RWPE1 (cell line): ENCODE measurements at regions not wholly inside any gene's neighbourhood (a gene's known extent, or its start where the extent isn't known, plus 50 kb on each side); places are given as distances from the start of the nearest gene placed in this dataset.
"Not testable (repeated sequence)": the region's sequence is repeated elsewhere in the genome, so short reads cannot be mapped to it uniquely, and the experiment has no call there.

Source experiments
- CTCF ChIA-PET: fragments of 350-600 bp; sonication (Branson Sonifier 250); formaldehyde crosslinking; extraction: SDS; loops from one replicate; lab custom pipeline; 2021; lab: Yijun Ruan, JAX
- POLR2A ChIA-PET: fragments of 400-600 bp; formaldehyde crosslinking; extraction: SDS; loops from one replicate; lab custom pipeline; 2020; ENCODE audit warnings: antibody characterized with exemption; ENCODE audit not compliant: low non-redundant PET; lab: Yijun Ruan, JAX
- DNase-seq: peaks from one replicate; pipeline ENCODE4 v3.0.0; 2012; ENCODE audit warnings: low spot score
- H3K27ac ChIP-seq: fragments of 450-650 bp; 2 replicates; pipeline ENCODE4 v1.5.1; 2017
- CTCF ChIP-seq: fragments of 450-650 bp; conservative IDR thresholded peaks from 2 replicates; pipeline ENCODE4 v1.5.1; 2017; ENCODE audit warnings: low read depth, mild to moderate bottlenecking

GRCh38 chr9:38243993-38244392, 148.5 kb upstream of the ALDH1B1 start:
- DNase-seq, result no peak
- ChIA-PET CTCF (interaction anchor here (0.7 to 1.1 kb wide), 4 partner anchors 136 to 335 kb away, joined by 3 to 4 read pairs (median 3); no protein-coding TSS in a partner anchor), POLR2A (no interaction called here)
- TF ChIP-seq CTCF, result no peak
- H3K27ac ChIP-seq, result no peak overlapping the region

- H3K27ac ChIP-seq, CTCF ChIA-PET, DNase-seq, POLR2A ChIA-PET: not testable (repeated sequence)
Measured at GRCh38 chr9:38242151-38242550, 150.4 kb upstream of the ALDH1B1 start.

GRCh38 chr9:38240051-38240450, 152.5 kb upstream of the ALDH1B1 start:
- no peak for TF ChIP-seq CTCF
- no peak overlapping the region for H3K27ac ChIP-seq
- ChIA-PET CTCF (no interaction called here), POLR2A (no interaction called here)
- no peak for DNase-seq

GRCh38 chr9:38235244-38235643, 157.3 kb upstream of the ALDH1B1 start:
- CTCF ChIA-PET, result no interaction called here
- no peak for TF ChIP-seq CTCF
- POLR2A ChIA-PET, result no interaction called here
- no peak for DNase-seq
- H3K27ac ChIP-seq, result no peak overlapping the region

GRCh38 chr9:38234479-38235170, 157.9 kb upstream of the ALDH1B1 start:
- POLR2A ChIA-PET, result no interaction called here
- no peak overlapping the region for H3K27ac ChIP-seq
- no peak for TF ChIP-seq CTCF
- DNase-seq, result no peak
- CTCF ChIA-PET, result no interaction called here

- no peak for TF ChIP-seq CTCF
- no peak overlapping the region for H3K27ac ChIP-seq
- POLR2A ChIA-PET, result no interaction called here
- CTCF ChIA-PET, result no interaction called here
- DNase-seq, result no peak
Measured at GRCh38 chr9:38233796-38234355, 158.6 kb upstream of the ALDH1B1 start.

GRCh38 chr9:38233343-38233742, 159.2 kb upstream of the ALDH1B1 start:
- no peak for TF ChIP-seq CTCF
- DNase-seq, result no peak
- no peak overlapping the region for H3K27ac ChIP-seq
- CTCF ChIA-PET, result no interaction called here
- POLR2A ChIA-PET, result interaction anchor here (0.7 kb wide), 1 partner anchor 135 kb away, joined by 3 read pairs; no protein-coding TSS in a partner anchor
